MCF 10A (cell line): ENCODE measurements at regions not wholly inside any gene's neighbourhood (a gene's known extent, or its start where the extent isn't known, plus 50 kb on each side); places are given as distances from the start of the nearest gene placed in this dataset.

ENCODE experiments used
- BruUV-seq: library from RNA; stranded (reverse); fragments of 400-500 nt; replicated peaks from 2 replicates; lab custom pipeline; 2021; lab: Mats Ljungman, UMichigan
- CTCF ChIA-PET: fragments of 300-600 bp; sonication (Branson Sonifier 250); formaldehyde crosslinking; extraction: SDS; loops from one replicate; lab custom pipeline; 2021; ENCODE audit warnings: antibody characterized with exemption, inconsistent platforms; lab: Yijun Ruan, JAX
- POLR2A ChIA-PET: fragments of 300-600, 350-650 bp; sonication (Branson Sonifier 250); formaldehyde crosslinking; extraction: SDS; loops from one replicate; lab custom pipeline; 2020; ENCODE audit warnings: antibody characterized with exemption, inconsistent platforms; lab: Yijun Ruan, JAX
- DNase-seq: peaks from one replicate; pipeline ENCODE4 v3.0.0-alpha.2; 2018; ENCODE audit not compliant: unreplicated experiment
- H3K27ac Mint-ChIP-seq: one replicate; pipeline ENCODE4 v1.8.0; 2022; ENCODE audit warnings: mild to moderate bottlenecking, low read depth, mixed read lengths; ENCODE audit not compliant: unreplicated experiment
- H3K27me3 Mint-ChIP-seq: one replicate; pipeline ENCODE4 v1.8.0; 2022; ENCODE audit warnings: mixed read lengths; ENCODE audit not compliant: insufficient read depth, unreplicated experiment
- H3K36me3 Mint-ChIP-seq: one replicate; pipeline ENCODE4 v1.8.0; 2022; ENCODE audit warnings: mild to moderate bottlenecking, moderate library complexity, mixed read lengths; ENCODE audit not compliant: insufficient read depth, unreplicated experiment
- H3K4me1 Mint-ChIP-seq: one replicate; pipeline ENCODE4 v1.8.0; 2022; ENCODE audit warnings: mixed read lengths; ENCODE audit not compliant: insufficient read depth, unreplicated experiment
- H3K4me3 Mint-ChIP-seq: one replicate; pipeline ENCODE4 v1.8.0; 2022; ENCODE audit warnings: mild to moderate bottlenecking, moderate library complexity, mixed read lengths; ENCODE audit not compliant: unreplicated experiment
- H3K9me3 Mint-ChIP-seq: one replicate; pipeline ENCODE4 v1.8.0; 2022; ENCODE audit warnings: mixed read lengths; ENCODE audit not compliant: unreplicated experiment
- intact Hi-C: fragments of 100-400 bp; cut with micrococcal nuclease; formaldehyde crosslinking; loops from 2 replicates; pipeline ENCODE4 v1.14.1; 2022
- TF ChIP-seq, protein P1 (sequence below): fragments of 200-600 bp; IDR thresholded peaks from one replicate; pipeline ENCODE4 v1.8.0; 2022; ENCODE audit warnings: antibody characterized with exemption, mild to moderate bottlenecking; ENCODE audit not compliant: unreplicated experiment

DNA sequence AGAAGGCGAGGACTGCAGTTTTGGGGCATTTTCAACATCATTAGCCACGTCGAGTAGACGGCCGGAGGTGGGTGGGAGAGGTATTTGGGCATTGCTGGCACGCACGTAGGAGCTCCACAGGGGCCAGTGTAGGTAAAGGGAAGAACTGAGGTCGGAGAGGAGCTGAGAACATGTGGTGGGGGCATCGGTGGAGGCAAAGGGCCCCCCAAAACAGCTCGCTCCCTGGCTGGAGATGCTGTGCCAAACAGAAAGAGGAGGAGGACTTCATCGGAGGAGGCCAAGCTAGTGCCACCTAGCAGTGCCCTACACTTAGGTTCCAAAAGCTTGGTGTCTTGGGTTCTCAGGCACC is 52.0 kb upstream of the PPP2R5C start:
- TF ChIP-seq, protein P1, sequence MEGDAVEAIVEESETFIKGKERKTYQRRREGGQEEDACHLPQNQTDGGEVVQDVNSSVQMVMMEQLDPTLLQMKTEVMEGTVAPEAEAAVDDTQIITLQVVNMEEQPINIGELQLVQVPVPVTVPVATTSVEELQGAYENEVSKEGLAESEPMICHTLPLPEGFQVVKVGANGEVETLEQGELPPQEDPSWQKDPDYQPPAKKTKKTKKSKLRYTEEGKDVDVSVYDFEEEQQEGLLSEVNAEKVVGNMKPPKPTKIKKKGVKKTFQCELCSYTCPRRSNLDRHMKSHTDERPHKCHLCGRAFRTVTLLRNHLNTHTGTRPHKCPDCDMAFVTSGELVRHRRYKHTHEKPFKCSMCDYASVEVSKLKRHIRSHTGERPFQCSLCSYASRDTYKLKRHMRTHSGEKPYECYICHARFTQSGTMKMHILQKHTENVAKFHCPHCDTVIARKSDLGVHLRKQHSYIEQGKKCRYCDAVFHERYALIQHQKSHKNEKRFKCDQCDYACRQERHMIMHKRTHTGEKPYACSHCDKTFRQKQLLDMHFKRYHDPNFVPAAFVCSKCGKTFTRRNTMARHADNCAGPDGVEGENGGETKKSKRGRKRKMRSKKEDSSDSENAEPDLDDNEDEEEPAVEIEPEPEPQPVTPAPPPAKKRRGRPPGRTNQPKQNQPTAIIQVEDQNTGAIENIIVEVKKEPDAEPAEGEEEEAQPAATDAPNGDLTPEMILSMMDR: no peak
- no TSS peak for BruUV-seq
- DNase-seq: no peak
- Mint-ChIP-seq H3K4me3 (no peak overlapping the region), H3K36me3 (no peaks in the 10 kb centered on the region), H3K9me3 (no peaks in the 10 kb centered on the region), H3K4me1 (peaks cover 6% of the 10 kb centered on the region), H3K27ac (no peak overlapping the region), H3K27me3 (peaks cover 3% of the 10 kb centered on the region)
- intact Hi-C loops: no loop called here
- POLR2A ChIA-PET: interaction anchor here (0.6 to 1.0 kb wide), 2 partner anchors 53 to 239 kb away, joined by 3 read pairs; no protein-coding TSS in a partner anchor
- CTCF ChIA-PET: interaction anchor here (0.6 to 0.9 kb wide), 4 partner anchors 17 to 223 kb away, joined by 4 to 6 read pairs (median 4); no protein-coding TSS in a partner anchor

GRCh38 chr14:101709962-101710931 is 51.3 kb upstream of the PPP2R5C start:
- H3K4me3 Mint-ChIP-seq: no peak overlapping the region
- H3K27ac Mint-ChIP-seq: no peak overlapping the region
- H3K4me1 Mint-ChIP-seq: peaks cover 6% of the 10 kb centered on the region
- no TSS peak for BruUV-seq
- ChIA-PET CTCF (interaction anchor here (0.6 to 1.0 kb wide), 6 partner anchors 16 to 222 kb away, joined by 3 to 6 read pairs (median 4); no protein-coding TSS in a partner anchor), POLR2A (interaction anchor here (0.6 to 1.0 kb wide), 2 partner anchors 99 to 238 kb away, joined by 3 read pairs; no protein-coding TSS in a partner anchor)
- H3K9me3 Mint-ChIP-seq: no peaks in the 10 kb centered on the region
- no peaks in the 10 kb centered on the region for H3K27me3 Mint-ChIP-seq
- TF ChIP-seq, protein P1: no peak
- H3K36me3 Mint-ChIP-seq: no peaks in the 10 kb centered on the region
- no peak for DNase-seq
- intact Hi-C loops: no loop called here

GRCh38 chr14:101711041-101711856 is 50.3 kb upstream of the PPP2R5C start:
- intact Hi-C loops: no loop called here
- Mint-ChIP-seq H3K27me3 (no peaks in the 10 kb centered on the region), H3K4me3 (no peak overlapping the region), H3K36me3 (no peaks in the 10 kb centered on the region), H3K4me1 (peaks cover 6% of the 10 kb centered on the region), H3K9me3 (no peaks in the 10 kb centered on the region), H3K27ac (no peak overlapping the region)
- ChIA-PET CTCF (interaction anchor here (0.9 kb wide), 1 partner anchor 61 kb away, joined by 6 read pairs; no protein-coding TSS in a partner anchor), POLR2A (no interaction called here)
- BruUV-seq: no TSS peak
- TF ChIP-seq, protein P1: no peak
- no peak for DNase-seq
